A549 (cell line): ENCODE measurements at regions not wholly inside any gene's neighbourhood (a gene's known extent, or its start where the extent isn't known, plus 50 kb on each side); places are given as distances from the start of the nearest gene placed in this dataset.
"Not testable (repeated sequence)": the region's sequence is repeated elsewhere in the genome, so short reads cannot be mapped to it uniquely, and the experiment has no call there.

Experiments used
- ATAC-seq, 2 experiments: fragments of 200-7000 bp in 1 of 2; fragments of >200 bp in 1 of 2; cut with Nextera tagmentation in 1 of 2; cut with Tn5 transposase in 1 of 2; 3 replicates each; pipeline versions ENCODE4 v1.8.0 to v1.9.1; 2018 to 2020; ENCODE audit warnings: mild to moderate bottlenecking in 1 of 2, moderate library complexity in 1 of 2
- CTCF ChIA-PET: fragments of 300-600 bp; sonication (Branson Sonifier 250); formaldehyde crosslinking; extraction: SDS; loops from one replicate; lab custom pipeline; 2021; ENCODE audit warnings: antibody characterized with exemption, inconsistent platforms; lab: Yijun Ruan, JAX
- POLR2A ChIA-PET: fragments of 350-600 bp; formaldehyde crosslinking; extraction: SDS; loops from one replicate; lab custom pipeline; 2021; ENCODE audit warnings: antibody characterized with exemption, inconsistent platforms; lab: Yijun Ruan, JAX
- DNase-seq, 2 experiments: peaks; one replicate each; pipeline versions ENCODE4 v3.0.0 to v3.0.0-alpha.2; 2011 to 2016; ENCODE audit warnings: low read depth in 1 of 2, low spot score in 1 of 2
- FAIRE-seq: peaks from 2 replicates; lab custom pipeline; 2011; peaks lifted over from hg19 to GRCh38; lab: Jason Lieb, UNC
- H3K27ac ChIP-seq, 2 experiments: fragments of >200 bp; sonication (Bioruptor Twin); formaldehyde crosslinking; 3 replicates each; pipeline ENCODE4 v1.5.1; 2016 to 2017
- H3K4me1 ChIP-seq: fragments of >200 bp; sonication (Bioruptor Twin); formaldehyde crosslinking; 3 replicates; pipeline ENCODE4 v1.6.1; 2016
- H3K4me2 ChIP-seq: fragments of >200 bp; sonication (Bioruptor Twin); formaldehyde crosslinking; 3 replicates; pipeline ENCODE4 v1.6.1; 2016
- H3K4me3 ChIP-seq: fragments of >200 bp; sonication (Bioruptor Twin); formaldehyde crosslinking; 3 replicates; pipeline ENCODE4 v1.5.1; 2016
- H3K9me3 ChIP-seq: fragments of >200 bp; sonication (Bioruptor Twin); formaldehyde crosslinking; 3 replicates; pipeline ENCODE4 v1.6.1; 2016
- CBX2 ChIP-seq: fragments of 200-600 bp; sonication (generic); IDR thresholded peaks from 2 replicates; pipeline ENCODE4 v1.6.1; 2016; ENCODE audit warnings: low read depth, mild to moderate bottlenecking, borderline replicate concordance
- CBX8 ChIP-seq: fragments of 200-600 bp; sonication (generic); IDR thresholded peaks from 2 replicates; pipeline ENCODE4 v1.6.1; 2016
- CHD4 ChIP-seq: fragments of 200-600 bp; sonication (generic); IDR thresholded peaks from 2 replicates; pipeline ENCODE4 v1.6.1; 2016; ENCODE audit warnings: antibody characterized with exemption, mild to moderate bottlenecking, borderline replicate concordance
- EHF ChIP-seq: fragments of 250-450 bp; sonication (Bioruptor Pico); IDR thresholded peaks from 2 replicates; pipeline ENCODE4 v1.5.0; 2020; ENCODE audit warnings: mild to moderate bottlenecking
- EHMT2 ChIP-seq: fragments of 200-600 bp; sonication (generic); IDR thresholded peaks from 2 replicates; pipeline ENCODE4 v1.6.1; 2016; ENCODE audit warnings: antibody characterized with exemption, low read depth, mild to moderate bottlenecking, moderate library complexity
- FOXS1 ChIP-seq: fragments of 250-450 bp; sonication (Bioruptor Pico); IDR thresholded peaks from 2 replicates; pipeline ENCODE4 v1.5.0; 2020; ENCODE audit warnings: mild to moderate bottlenecking, moderate library complexity
- HEYL ChIP-seq: fragments of 250-450 bp; sonication (Bioruptor Pico); IDR thresholded peaks from 2 replicates; pipeline ENCODE4 v1.8.0; 2021; ENCODE audit warnings: mild to moderate bottlenecking, moderate library complexity
- HOXA7 ChIP-seq: fragments of 250-450 bp; sonication (Bioruptor Pico); IDR thresholded peaks from 2 replicates; pipeline ENCODE4 v1.5.0; 2020; ENCODE audit warnings: mild to moderate bottlenecking, moderate library complexity
- HOXB13 ChIP-seq: fragments of 250-450 bp; sonication (Bioruptor Pico); IDR thresholded peaks from 2 replicates; pipeline ENCODE4 v1.5.0; 2020; ENCODE audit warnings: low read depth, mild to moderate bottlenecking, moderate library complexity
- HOXB5 ChIP-seq: fragments of 250-450 bp; sonication (Bioruptor Pico); IDR thresholded peaks from 2 replicates; pipeline ENCODE4 v1.5.0; 2020; ENCODE audit warnings: mild to moderate bottlenecking, moderate library complexity
- JUNB ChIP-seq: fragments of >200 bp; sonication (Bioruptor Twin); formaldehyde crosslinking; IDR thresholded peaks from 2 replicates; pipeline ENCODE4 v1.6.1; 2016
- NPAS2 ChIP-seq: fragments of 250-450 bp; sonication (Bioruptor Pico); IDR thresholded peaks from 2 replicates; pipeline ENCODE4 v1.8.0; 2022; ENCODE audit warnings: mild to moderate bottlenecking, moderate library complexity, borderline replicate concordance
- POLR2AphosphoS2 ChIP-seq: conservative IDR thresholded peaks from 2 replicates; pipeline ENCODE4 v1.6.1; 2012; ENCODE audit warnings: low read length, improper control_type of control experiment, inconsistent platforms
- WGBS: methylation state at CpG from one replicate; pipeline ENCODE4 v1.1.6; 2017; ENCODE audit errors: missing lambda C conversion rate; 5-methylcytosine and 5-hydroxymethylcytosine counted together
- TF ChIP-seq, protein P1 (sequence below): fragments of 450-650 bp; IDR thresholded peaks from 2 replicates; pipeline ENCODE4 v1.6.1; 2014; ENCODE audit warnings: antibody characterized with exemption
- TF ChIP-seq, protein P2 (sequence below): fragments of 150-350 bp; IDR thresholded peaks from 2 replicates; pipeline ENCODE4 v1.6.1; 2014; ENCODE audit warnings: low read depth, mild to moderate bottlenecking, low read length
- TF ChIP-seq, protein P3 (sequence below): IDR thresholded peaks from 2 replicates; pipeline ENCODE4 v1.6.1; 2012; ENCODE audit warnings: low read depth, borderline replicate concordance

DNA sequence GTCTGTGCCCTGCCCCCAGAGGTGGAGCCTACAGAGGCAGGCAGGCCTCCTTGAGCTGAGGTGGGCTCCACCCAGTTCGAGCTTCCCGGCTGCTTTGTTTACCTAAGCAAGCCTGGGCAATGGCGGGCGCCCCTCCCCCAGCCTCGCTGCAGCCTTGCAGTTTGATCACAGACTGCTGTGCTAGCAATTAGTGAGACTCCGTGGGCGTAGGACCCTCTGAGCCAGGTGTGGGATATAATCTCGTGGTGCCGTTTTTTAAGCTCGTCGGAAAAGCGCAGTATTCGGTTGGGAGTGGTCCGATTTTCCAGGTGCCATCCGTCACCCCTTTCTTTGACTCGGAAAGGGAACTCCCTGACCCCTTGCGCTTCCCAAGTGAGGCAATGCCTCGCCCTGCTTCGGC is 383.1 kb upstream of the ZEB2 start:
- not testable (repeated sequence) for H3K4me3 ChIP-seq

GRCh38 chr2:144901386-144901785 is 381.5 kb upstream of the ZEB2 start:
- H3K4me3 ChIP-seq, ATAC-seq, POLR2A ChIA-PET, DNase-seq, H3K27ac ChIP-seq, FAIRE-seq, H3K9me3 ChIP-seq, H3K4me2 ChIP-seq, H3K4me1 ChIP-seq, CTCF ChIA-PET: not testable (repeated sequence)
- 36% methylated on average over 3 of the region's 4 CpGs for WGBS

More for the DNA sequence above, 383.1 kb upstream of the ZEB2 start:
- H3K27ac ChIP-seq, H3K4me1 ChIP-seq, H3K9me3 ChIP-seq, H3K4me2 ChIP-seq, ATAC-seq, POLR2A ChIA-PET, FAIRE-seq, CTCF ChIA-PET, DNase-seq: not testable (repeated sequence)
- 94% methylated on average over 12 of the region's 19 CpGs for WGBS

DNA sequence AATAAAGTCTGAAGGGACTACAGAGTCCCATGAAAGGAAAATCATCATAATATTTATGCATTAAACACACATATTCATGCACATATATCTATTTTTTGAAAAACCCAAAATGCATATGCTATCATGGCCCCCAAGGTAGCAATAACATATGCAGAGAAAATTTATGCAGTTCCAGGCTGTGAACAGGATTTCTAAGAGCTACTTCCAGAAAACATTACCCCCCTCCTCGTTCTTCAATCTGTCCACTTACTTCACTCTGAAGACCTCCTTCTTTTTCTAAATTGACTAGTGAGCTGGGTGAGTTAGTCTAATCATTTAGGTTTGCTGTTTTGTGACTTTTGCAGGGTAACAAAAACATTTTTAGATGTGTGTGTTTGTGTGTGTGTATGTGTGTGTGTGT is 376.4 kb upstream of the ZEB2 start:
- H3K27ac ChIP-seq, result no peak overlapping the region
- WGBS, result 35% methylated on average over 1 of the region's 1 CpG
- FAIRE-seq, result no peak

GRCh38 chr2:144894612-144895599 is 375.0 kb upstream of the ZEB2 start:
- POLR2A ChIA-PET, result no interaction called here
- no peaks in the 10 kb centered on the region for H3K9me3 ChIP-seq
- no peaks in the 10 kb centered on the region for H3K4me1 ChIP-seq
- TF ChIP-seq, protein P1, sequence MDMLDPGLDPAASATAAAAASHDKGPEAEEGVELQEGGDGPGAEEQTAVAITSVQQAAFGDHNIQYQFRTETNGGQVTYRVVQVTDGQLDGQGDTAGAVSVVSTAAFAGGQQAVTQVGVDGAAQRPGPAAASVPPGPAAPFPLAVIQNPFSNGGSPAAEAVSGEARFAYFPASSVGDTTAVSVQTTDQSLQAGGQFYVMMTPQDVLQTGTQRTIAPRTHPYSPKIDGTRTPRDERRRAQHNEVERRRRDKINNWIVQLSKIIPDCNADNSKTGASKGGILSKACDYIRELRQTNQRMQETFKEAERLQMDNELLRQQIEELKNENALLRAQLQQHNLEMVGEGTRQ, result no peak
- TF ChIP-seq FOXS1, result no peak
- TF ChIP-seq HOXA7 (CRISPR knock-in tag), result no peak
- TF ChIP-seq EHMT2, result no peak
- no peak for TF ChIP-seq JUNB
- TF ChIP-seq CBX8, result no peak
- TF ChIP-seq NPAS2 (CRISPR knock-in tag), result no peak
- TF ChIP-seq, protein P2, sequence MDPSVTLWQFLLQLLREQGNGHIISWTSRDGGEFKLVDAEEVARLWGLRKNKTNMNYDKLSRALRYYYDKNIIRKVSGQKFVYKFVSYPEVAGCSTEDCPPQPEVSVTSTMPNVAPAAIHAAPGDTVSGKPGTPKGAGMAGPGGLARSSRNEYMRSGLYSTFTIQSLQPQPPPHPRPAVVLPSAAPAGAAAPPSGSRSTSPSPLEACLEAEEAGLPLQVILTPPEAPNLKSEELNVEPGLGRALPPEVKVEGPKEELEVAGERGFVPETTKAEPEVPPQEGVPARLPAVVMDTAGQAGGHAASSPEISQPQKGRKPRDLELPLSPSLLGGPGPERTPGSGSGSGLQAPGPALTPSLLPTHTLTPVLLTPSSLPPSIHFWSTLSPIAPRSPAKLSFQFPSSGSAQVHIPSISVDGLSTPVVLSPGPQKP, result no peak
- no peak for TF ChIP-seq HEYL (CRISPR knock-in tag)
- TF ChIP-seq, protein P3, sequence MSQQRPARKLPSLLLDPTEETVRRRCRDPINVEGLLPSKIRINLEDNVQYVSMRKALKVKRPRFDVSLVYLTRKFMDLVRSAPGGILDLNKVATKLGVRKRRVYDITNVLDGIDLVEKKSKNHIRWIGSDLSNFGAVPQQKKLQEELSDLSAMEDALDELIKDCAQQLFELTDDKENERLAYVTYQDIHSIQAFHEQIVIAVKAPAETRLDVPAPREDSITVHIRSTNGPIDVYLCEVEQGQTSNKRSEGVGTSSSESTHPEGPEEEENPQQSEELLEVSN, result no peak
- TF ChIP-seq CBX2, result no peak
- no peak for TF ChIP-seq CHD4
- no peak overlapping the region for H3K27ac ChIP-seq
- CTCF ChIA-PET, result no interaction called here
- no peak for ATAC-seq
- no peak overlapping the region for H3K4me3 ChIP-seq
- FAIRE-seq, result no peak
- H3K4me2 ChIP-seq, result no peak overlapping the region
- 78% methylated on average over 8 of the region's 8 CpGs for whole genome bisulfite sequencing
- no peak for DNase-seq

More for the DNA sequence above, 376.4 kb upstream of the ZEB2 start:
- TF ChIP-seq HOXA7 (CRISPR knock-in tag) (no peak), HOXB5 (no peak), CHD4 (no peak), EHF (CRISPR knock-in tag) (no peak), POLR2AphosphoS2 (no peak), HOXB13 (CRISPR knock-in tag) (no peak)
- TF ChIP-seq, all 56 proteins: peak for 0
- Histone ChIP-seq H3K4me1 (no peaks in the 10 kb centered on the region), H3K9me3 (no peaks in the 10 kb centered on the region), H3K4me3 (no peak overlapping the region), H3K4me2 (no peak overlapping the region)
- ATAC-seq, result no peak
- DNase-seq, result no peak
- ChIA-PET POLR2A (no interaction called here), CTCF (no interaction called here)
